Bronchial epithelial cell (primary cell): ENCODE measurements at regions not wholly inside any gene's neighbourhood (a gene's known extent, or its start where the extent isn't known, plus 50 kb on each side); places are given as distances from the start of the nearest gene placed in this dataset.

Experiments used
- DNase-seq: peaks from one replicate; pipeline ENCODE4 v3.0.0-alpha.2; 2010; ENCODE audit warnings: low read depth
- FAIRE-seq: peaks from 2 replicates; lab custom pipeline; 2011; peaks lifted over from hg19 to GRCh38; lab: Jason Lieb, UNC
- H3K27me3 ChIP-seq: 2 replicates; pipeline ENCODE4 v1.5.1; 2011; ENCODE audit warnings: low read length; ENCODE audit not compliant: control insufficient read depth, insufficient read depth
- H3K36me3 ChIP-seq: 2 replicates; pipeline ENCODE4 v1.5.1; 2011; ENCODE audit warnings: low read length; ENCODE audit not compliant: control insufficient read depth, insufficient read depth
- H3K4me3 ChIP-seq: 2 replicates; pipeline ENCODE4 v1.5.1; 2011; ENCODE audit warnings: mild to moderate bottlenecking, low read depth, low read length, control low read depth
- CTCF ChIP-seq: IDR thresholded peaks from 2 replicates; pipeline ENCODE4 v1.5.1; 2011; ENCODE audit warnings: mild to moderate bottlenecking, moderate library complexity, low read length, control low read depth, inconsistent platforms; ENCODE audit not compliant: insufficient read depth, severe bottlenecking

GRCh38 chr12:124489220-124489619 lies 78.2 kb downstream of the NCOR2 start:
- no peak for TF ChIP-seq CTCF

GRCh38 chr12:124488520-124488919 lies 78.9 kb downstream of the NCOR2 start:
- no peak for TF ChIP-seq CTCF
- Histone ChIP-seq H3K36me3 (peaks cover 22% of the 10 kb centered on the region), H3K27me3 (no peaks in the 10 kb centered on the region), H3K4me3 (no peak overlapping the region)
- FAIRE-seq (no peak), DNase-seq (no peak)

More at GRCh38 chr12:124489220-124489619, 78.2 kb downstream of the NCOR2 start:
- Histone ChIP-seq H3K4me3 (no peak overlapping the region), H3K27me3 (no peaks in the 10 kb centered on the region), H3K36me3 (peaks cover 19% of the 10 kb centered on the region)
- DNase-seq = no peak
- no peak for FAIRE-seq

- DNase-seq (no peak), FAIRE-seq (no peak)
- Histone ChIP-seq H3K36me3 (peaks cover 26% of the 10 kb centered on the region), H3K27me3 (no peaks in the 10 kb centered on the region), H3K4me3 (no peak overlapping the region)
- no peak for TF ChIP-seq CTCF
Observed at GRCh38 chr12:124487834-124488165, 79.6 kb downstream of the NCOR2 start.

GRCh38 chr12:124487066-124487833 lies 80.2 kb downstream of the NCOR2 start:
- peaks cover 28% of the 10 kb centered on the region for H3K36me3 ChIP-seq
- no peaks in the 10 kb centered on the region for H3K27me3 ChIP-seq
- no peak for TF ChIP-seq CTCF
- DNase-seq (no peak), FAIRE-seq (no peak)
- H3K4me3 ChIP-seq = no peak overlapping the region

- Histone ChIP-seq H3K27me3 (no peaks in the 10 kb centered on the region), H3K4me3 (no peak overlapping the region), H3K36me3 (peaks cover 26% of the 10 kb centered on the region)
- DNase-seq (no peak), FAIRE-seq (no peak)
- TF ChIP-seq CTCF = no peak
Observed at GRCh38 chr12:124486346-124486963, 81.0 kb downstream of the NCOR2 start.
